ENCODE measurements at regions not wholly inside any gene's neighbourhood (a gene's known extent, or its start where the extent isn't known, plus 50 kb on each side); places are given as distances from the start of the nearest gene placed in this dataset.

DNA sequence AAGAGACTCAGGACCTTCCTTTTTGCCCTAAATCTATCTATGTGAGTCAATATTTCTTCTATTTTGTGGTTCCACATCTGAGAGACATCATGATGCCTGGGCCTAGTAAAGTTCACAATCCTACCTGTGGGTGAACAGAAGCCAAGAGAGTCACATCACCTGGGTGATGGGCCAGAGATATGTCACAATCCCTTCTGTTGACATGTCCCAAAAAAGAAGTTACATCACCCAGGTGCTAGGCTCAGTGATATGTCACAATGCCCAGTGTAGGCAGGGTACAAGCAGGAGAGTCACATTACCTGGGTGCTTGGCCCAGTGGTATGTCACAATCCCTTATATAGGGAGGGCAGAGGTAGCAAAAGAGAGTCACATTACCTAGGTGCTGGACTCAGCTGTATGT lies 2101.9 kb downstream of the TP53TG3F start:
- DNase-seq (ENCODE audit: extremely low spot score) = no peak
- CTCF ChIA-PET = no interaction called here
- no peak for TF ChIP-seq CTBP1 (IDR thresholded peaks at IDR 0.05; ENCODE audit: borderline replicate concordance)
- TF ChIP-seq SP1 (IDR thresholded peaks at IDR 0.05) = no peak
- no peak for TF ChIP-seq BHLHE40 (IDR thresholded peaks at IDR 0.05; ENCODE audit: borderline replicate concordance)
- TF ChIP-seq ELF4 (IDR thresholded peaks at IDR 0.05) = no peak
- TF ChIP-seq SUZ12 (IDR thresholded peaks at IDR 0.05) = no peak
- TF ChIP-seq FOXA1 (IDR thresholded peaks at IDR 0.05) = no peak
- no peak for TF ChIP-seq FOXM1 (IDR thresholded peaks at IDR 0.05; ENCODE audit: borderline replicate concordance)
- TF ChIP-seq FOXK2 (IDR thresholded peaks at IDR 0.05) = no peak
- TF ChIP-seq NFRKB (IDR thresholded peaks at IDR 0.05) = no peak
- TF ChIP-seq, protein P1, sequence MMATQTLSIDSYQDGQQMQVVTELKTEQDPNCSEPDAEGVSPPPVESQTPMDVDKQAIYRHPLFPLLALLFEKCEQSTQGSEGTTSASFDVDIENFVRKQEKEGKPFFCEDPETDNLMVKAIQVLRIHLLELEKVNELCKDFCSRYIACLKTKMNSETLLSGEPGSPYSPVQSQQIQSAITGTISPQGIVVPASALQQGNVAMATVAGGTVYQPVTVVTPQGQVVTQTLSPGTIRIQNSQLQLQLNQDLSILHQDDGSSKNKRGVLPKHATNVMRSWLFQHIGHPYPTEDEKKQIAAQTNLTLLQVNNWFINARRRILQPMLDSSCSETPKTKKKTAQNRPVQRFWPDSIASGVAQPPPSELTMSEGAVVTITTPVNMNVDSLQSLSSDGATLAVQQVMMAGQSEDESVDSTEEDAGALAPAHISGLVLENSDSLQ (IDR thresholded peaks at IDR 0.05) = no peak
- TF ChIP-seq ARNT (IDR thresholded peaks at IDR 0.05) = no peak
- TF ChIP-seq L3MBTL2 (conservative IDR thresholded peaks at IDR 0.05) = no peak
- POLR2A ChIA-PET = no interaction called here

- TF ChIP-seq BHLHE40 (IDR thresholded peaks at IDR 0.05; ENCODE audit: borderline replicate concordance) = no peak
- ChIA-PET POLR2A (no interaction called here), CTCF (no interaction called here)
- no peak for DNase-seq (ENCODE audit: extremely low spot score)
These were observed 2103.1 kb downstream of the TP53TG3F start for GRCh38 chr16:35562471-35562870.

GRCh38 chr16:35562919-35563318 lies 2103.5 kb downstream of the TP53TG3F start:
- DNase-seq (ENCODE audit: extremely low spot score) = no peak
- TF ChIP-seq SP1 (IDR thresholded peaks at IDR 0.05) (no peak), FOXA1 (IDR thresholded peaks at IDR 0.05) (no peak), FOXK2 (IDR thresholded peaks at IDR 0.05) (no peak), HDGF (IDR thresholded peaks at IDR 0.05; ENCODE audit: borderline replicate concordance) (no peak), BHLHE40 (IDR thresholded peaks at IDR 0.05; ENCODE audit: borderline replicate concordance) (no peak), NFRKB (IDR thresholded peaks at IDR 0.05) (no peak), ZNF384 (IDR thresholded peaks at IDR 0.05) (no peak), ELF4 (IDR thresholded peaks at IDR 0.05) (no peak), LEF1 (IDR thresholded peaks at IDR 0.05; ENCODE audit: borderline replicate concordance) (no peak), FOXM1 (IDR thresholded peaks at IDR 0.05; ENCODE audit: borderline replicate concordance) (no peak), ARNT (IDR thresholded peaks at IDR 0.05) (no peak), CTBP1 (IDR thresholded peaks at IDR 0.05; ENCODE audit: borderline replicate concordance) (no peak), TARDBP (IDR thresholded peaks at IDR 0.05) (no peak), L3MBTL2 (conservative IDR thresholded peaks at IDR 0.05) (no peak), SUZ12 (IDR thresholded peaks at IDR 0.05) (no peak)
- TF ChIP-seq, protein P1 (IDR thresholded peaks at IDR 0.05) = no peak
- ChIA-PET POLR2A (no interaction called here), CTCF (no interaction called here)

DNA sequence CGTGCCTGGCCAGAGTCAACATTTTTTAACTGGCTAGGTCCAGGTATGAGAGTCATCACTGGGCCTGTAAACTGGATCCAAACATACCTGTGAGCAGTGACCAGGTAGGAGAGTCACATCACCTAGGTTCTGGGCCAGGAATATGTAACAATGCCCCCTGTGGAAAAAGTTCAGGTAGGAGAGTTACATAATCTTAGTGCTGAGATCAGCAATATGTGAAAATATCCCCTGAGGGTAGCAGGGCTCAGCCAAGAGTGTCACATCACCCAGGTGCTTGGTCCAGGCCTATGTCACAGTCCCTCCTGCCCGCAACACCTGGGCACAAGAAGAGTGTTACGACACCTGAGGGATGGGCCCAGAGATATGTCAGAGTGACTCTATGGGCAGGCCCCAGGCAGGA lies 2104.7 kb downstream of the TP53TG3F start:
- TF ChIP-seq LEF1 (IDR thresholded peaks at IDR 0.05; ENCODE audit: borderline replicate concordance) = no peak
- no peak for TF ChIP-seq FOXM1 (IDR thresholded peaks at IDR 0.05; ENCODE audit: borderline replicate concordance)
- TF ChIP-seq ARNT (IDR thresholded peaks at IDR 0.05) = no peak
- no peak for TF ChIP-seq ZNF384 (IDR thresholded peaks at IDR 0.05)
- TF ChIP-seq FOXK2 (IDR thresholded peaks at IDR 0.05) = no peak
- no peak for TF ChIP-seq HDGF (IDR thresholded peaks at IDR 0.05; ENCODE audit: borderline replicate concordance)
- no peak for TF ChIP-seq ELF4 (IDR thresholded peaks at IDR 0.05)
- TF ChIP-seq L3MBTL2 (conservative IDR thresholded peaks at IDR 0.05) = no peak
- TF ChIP-seq SUZ12 (IDR thresholded peaks at IDR 0.05) = no peak
- no peak for TF ChIP-seq FOXA1 (IDR thresholded peaks at IDR 0.05)
- no peak for TF ChIP-seq TARDBP (IDR thresholded peaks at IDR 0.05)
- no peak for TF ChIP-seq BHLHE40 (IDR thresholded peaks at IDR 0.05; ENCODE audit: borderline replicate concordance)
- no peak for TF ChIP-seq NFRKB (IDR thresholded peaks at IDR 0.05)
- no peak for TF ChIP-seq SP1 (IDR thresholded peaks at IDR 0.05)
- no peak for TF ChIP-seq CTBP1 (IDR thresholded peaks at IDR 0.05; ENCODE audit: borderline replicate concordance)
- TF ChIP-seq, protein P1 (IDR thresholded peaks at IDR 0.05) = no peak
- CTCF ChIA-PET = no interaction called here
- POLR2A ChIA-PET = no interaction called here
- no peak for DNase-seq (ENCODE audit: extremely low spot score)

DNA sequence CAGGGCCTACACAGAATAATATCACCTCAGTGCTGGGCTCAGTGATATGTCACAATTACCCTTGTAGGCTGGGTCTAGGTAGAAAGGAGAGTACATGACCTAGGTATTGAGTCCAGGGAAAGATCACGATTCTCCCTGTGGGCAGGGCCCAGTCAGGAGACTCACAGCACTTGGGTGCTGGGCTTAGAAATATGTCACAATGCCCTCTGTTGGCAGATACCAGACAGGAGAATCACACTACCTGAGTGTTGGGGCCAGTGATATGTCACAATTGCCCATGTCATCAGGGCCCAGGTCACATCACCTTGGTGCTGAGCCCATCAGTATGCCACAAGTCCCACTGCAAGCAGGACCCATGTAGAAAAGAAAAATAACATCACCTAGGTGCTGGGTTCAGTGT lies 2105.5 kb downstream of the TP53TG3F start:
- no peak for DNase-seq (ENCODE audit: extremely low spot score)
- ChIA-PET POLR2A (no interaction called here), CTCF (no interaction called here)
- TF ChIP-seq NFRKB (IDR thresholded peaks at IDR 0.05) = no peak
- TF ChIP-seq SUZ12 (IDR thresholded peaks at IDR 0.05) = no peak
- TF ChIP-seq CTBP1 (IDR thresholded peaks at IDR 0.05; ENCODE audit: borderline replicate concordance) = no peak
- TF ChIP-seq FOXK2 (IDR thresholded peaks at IDR 0.05) = no peak
- TF ChIP-seq L3MBTL2 (conservative IDR thresholded peaks at IDR 0.05) = no peak
- no peak for TF ChIP-seq BHLHE40 (IDR thresholded peaks at IDR 0.05; ENCODE audit: borderline replicate concordance)
- no peak for TF ChIP-seq LEF1 (IDR thresholded peaks at IDR 0.05; ENCODE audit: borderline replicate concordance)
- TF ChIP-seq FOXM1 (IDR thresholded peaks at IDR 0.05; ENCODE audit: borderline replicate concordance) = no peak
- no peak for TF ChIP-seq ELF4 (IDR thresholded peaks at IDR 0.05)
- no peak for TF ChIP-seq TARDBP (IDR thresholded peaks at IDR 0.05)
- no peak for TF ChIP-seq ZNF384 (IDR thresholded peaks at IDR 0.05)
- no peak for TF ChIP-seq SP1 (IDR thresholded peaks at IDR 0.05)
- no peak for TF ChIP-seq HDGF (IDR thresholded peaks at IDR 0.05; ENCODE audit: borderline replicate concordance)
- no peak for TF ChIP-seq ARNT (IDR thresholded peaks at IDR 0.05)
- TF ChIP-seq, protein P1 (IDR thresholded peaks at IDR 0.05) = no peak
- no peak for TF ChIP-seq FOXA1 (IDR thresholded peaks at IDR 0.05)

DNA sequence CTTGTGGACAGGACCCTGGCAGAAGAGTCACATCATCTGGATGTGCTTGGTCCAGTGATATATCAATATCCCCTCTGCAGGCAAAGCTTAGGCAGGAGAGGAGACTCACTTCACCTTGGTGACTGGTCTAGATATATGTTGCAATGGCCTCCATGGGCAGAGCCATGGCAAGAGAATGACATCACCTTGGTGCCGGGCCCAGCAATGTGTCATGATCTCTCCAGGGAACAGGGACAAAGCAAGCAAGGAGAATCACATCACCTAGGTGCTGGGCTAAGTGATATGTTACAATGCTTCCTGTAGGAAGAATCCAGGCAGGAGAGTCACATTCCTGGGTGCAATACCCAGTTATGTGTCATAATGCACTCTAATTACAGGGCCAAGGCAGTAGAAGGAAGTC lies 2106.2 kb downstream of the TP53TG3F start:
- POLR2A ChIA-PET = no interaction called here
- TF ChIP-seq BHLHE40 (IDR thresholded peaks at IDR 0.05; ENCODE audit: borderline replicate concordance) (no peak), ARNT (IDR thresholded peaks at IDR 0.05) (no peak), SP1 (IDR thresholded peaks at IDR 0.05) (no peak), TARDBP (IDR thresholded peaks at IDR 0.05) (no peak), L3MBTL2 (conservative IDR thresholded peaks at IDR 0.05) (no peak), LEF1 (IDR thresholded peaks at IDR 0.05; ENCODE audit: borderline replicate concordance) (no peak), CTBP1 (IDR thresholded peaks at IDR 0.05; ENCODE audit: borderline replicate concordance) (no peak), ZNF384 (IDR thresholded peaks at IDR 0.05) (no peak), FOXM1 (IDR thresholded peaks at IDR 0.05; ENCODE audit: borderline replicate concordance) (no peak), FOXA1 (IDR thresholded peaks at IDR 0.05) (no peak), HDGF (IDR thresholded peaks at IDR 0.05; ENCODE audit: borderline replicate concordance) (no peak), NFRKB (IDR thresholded peaks at IDR 0.05) (no peak), SUZ12 (IDR thresholded peaks at IDR 0.05) (no peak), ELF4 (IDR thresholded peaks at IDR 0.05) (no peak), FOXK2 (IDR thresholded peaks at IDR 0.05) (no peak)
- TF ChIP-seq, protein P1 (IDR thresholded peaks at IDR 0.05) = no peak
- DNase-seq (ENCODE audit: extremely low spot score) = no peak
- CTCF ChIA-PET = no interaction called here

Measured in HEK293T (cell line).